Fibroblast of the aortic adventitia (primary cell): ENCODE measurements at regions not wholly inside any gene's neighbourhood (a gene's known extent, or its start where the extent isn't known, plus 50 kb on each side); places are given as distances from the start of the nearest gene placed in this dataset.

Experiments
- DNase-seq: peaks from one replicate; pipeline ENCODE4 v3.0.0-alpha.2; 2010; ENCODE audit warnings: low read depth
- H3K4me3 ChIP-seq: 2 replicates; pipeline ENCODE4 v1.5.1; 2011; ENCODE audit warnings: low read depth, mild to moderate bottlenecking, control low read depth, low read length, moderate library complexity
- TF ChIP-seq, protein P1 (sequence below): IDR thresholded peaks from 2 replicates; pipeline ENCODE4 v1.5.1; 2011; ENCODE audit warnings: mild to moderate bottlenecking, low read length, control low read depth, inconsistent platforms; ENCODE audit not compliant: insufficient read depth

DNA sequence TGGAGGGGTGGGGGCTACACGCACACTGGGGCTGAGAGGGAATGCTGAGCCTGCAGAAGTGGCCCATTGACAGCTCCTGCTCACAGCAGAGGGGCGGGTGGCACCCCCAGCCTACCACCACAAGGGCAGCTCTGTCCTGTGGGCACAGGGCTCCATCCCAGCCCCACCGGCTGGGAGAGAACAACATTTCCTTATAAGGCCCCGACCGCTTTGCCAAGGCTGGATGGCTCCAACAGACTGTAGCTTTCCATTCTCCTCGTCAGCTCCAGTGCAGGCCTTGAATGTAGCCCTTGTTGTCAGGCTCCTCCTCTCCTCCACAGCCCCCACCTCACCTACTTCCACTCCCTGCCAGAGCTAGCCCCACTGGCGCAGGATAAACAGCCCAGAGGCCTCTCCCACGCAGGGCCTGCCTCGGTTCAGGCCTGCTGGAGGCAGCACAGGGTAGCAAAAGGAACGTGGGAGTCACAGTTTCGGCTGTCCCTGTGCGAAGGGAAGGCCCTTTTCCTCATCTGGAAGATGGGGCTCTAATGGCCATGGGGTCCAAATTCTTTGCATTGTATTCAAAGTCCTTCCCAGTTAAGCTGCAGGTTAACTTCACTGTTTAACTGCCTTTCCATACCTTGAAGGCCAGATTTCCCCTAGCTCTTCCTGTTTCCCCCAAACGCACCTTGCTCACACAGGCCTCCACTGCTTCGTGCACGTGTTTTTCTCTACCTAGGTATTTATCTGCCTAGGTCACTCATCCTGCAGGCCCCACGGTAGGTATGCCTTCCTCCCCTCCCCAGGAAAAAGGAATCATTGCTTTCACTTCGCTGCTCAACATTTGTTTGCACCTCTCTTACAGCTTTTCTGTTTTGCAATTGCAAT is 101.6 kb upstream of the LPP start:
- DNase-seq: peak; percentile 66
- TF ChIP-seq, protein P1, sequence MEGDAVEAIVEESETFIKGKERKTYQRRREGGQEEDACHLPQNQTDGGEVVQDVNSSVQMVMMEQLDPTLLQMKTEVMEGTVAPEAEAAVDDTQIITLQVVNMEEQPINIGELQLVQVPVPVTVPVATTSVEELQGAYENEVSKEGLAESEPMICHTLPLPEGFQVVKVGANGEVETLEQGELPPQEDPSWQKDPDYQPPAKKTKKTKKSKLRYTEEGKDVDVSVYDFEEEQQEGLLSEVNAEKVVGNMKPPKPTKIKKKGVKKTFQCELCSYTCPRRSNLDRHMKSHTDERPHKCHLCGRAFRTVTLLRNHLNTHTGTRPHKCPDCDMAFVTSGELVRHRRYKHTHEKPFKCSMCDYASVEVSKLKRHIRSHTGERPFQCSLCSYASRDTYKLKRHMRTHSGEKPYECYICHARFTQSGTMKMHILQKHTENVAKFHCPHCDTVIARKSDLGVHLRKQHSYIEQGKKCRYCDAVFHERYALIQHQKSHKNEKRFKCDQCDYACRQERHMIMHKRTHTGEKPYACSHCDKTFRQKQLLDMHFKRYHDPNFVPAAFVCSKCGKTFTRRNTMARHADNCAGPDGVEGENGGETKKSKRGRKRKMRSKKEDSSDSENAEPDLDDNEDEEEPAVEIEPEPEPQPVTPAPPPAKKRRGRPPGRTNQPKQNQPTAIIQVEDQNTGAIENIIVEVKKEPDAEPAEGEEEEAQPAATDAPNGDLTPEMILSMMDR: peak; percentile 32
- no peak overlapping the region for H3K4me3 ChIP-seq

DNA sequence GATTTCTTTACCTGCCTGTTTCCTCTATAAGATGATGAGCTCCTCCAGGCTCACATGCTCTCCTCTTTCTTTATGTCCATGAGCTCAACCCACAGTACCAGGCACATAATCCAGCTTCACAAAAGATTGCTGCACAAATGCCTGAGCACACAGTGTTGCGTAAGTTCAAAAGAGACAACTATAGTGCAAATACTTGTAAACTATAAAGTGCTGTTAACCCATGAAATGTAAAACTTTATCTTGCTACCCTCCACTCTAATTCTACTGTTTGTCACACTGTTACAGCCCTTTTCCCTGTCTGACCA is 101.0 kb upstream of the LPP start:
- no peak for DNase-seq
- no peak overlapping the region for H3K4me3 ChIP-seq
- TF ChIP-seq, protein P1: no peak

DNA sequence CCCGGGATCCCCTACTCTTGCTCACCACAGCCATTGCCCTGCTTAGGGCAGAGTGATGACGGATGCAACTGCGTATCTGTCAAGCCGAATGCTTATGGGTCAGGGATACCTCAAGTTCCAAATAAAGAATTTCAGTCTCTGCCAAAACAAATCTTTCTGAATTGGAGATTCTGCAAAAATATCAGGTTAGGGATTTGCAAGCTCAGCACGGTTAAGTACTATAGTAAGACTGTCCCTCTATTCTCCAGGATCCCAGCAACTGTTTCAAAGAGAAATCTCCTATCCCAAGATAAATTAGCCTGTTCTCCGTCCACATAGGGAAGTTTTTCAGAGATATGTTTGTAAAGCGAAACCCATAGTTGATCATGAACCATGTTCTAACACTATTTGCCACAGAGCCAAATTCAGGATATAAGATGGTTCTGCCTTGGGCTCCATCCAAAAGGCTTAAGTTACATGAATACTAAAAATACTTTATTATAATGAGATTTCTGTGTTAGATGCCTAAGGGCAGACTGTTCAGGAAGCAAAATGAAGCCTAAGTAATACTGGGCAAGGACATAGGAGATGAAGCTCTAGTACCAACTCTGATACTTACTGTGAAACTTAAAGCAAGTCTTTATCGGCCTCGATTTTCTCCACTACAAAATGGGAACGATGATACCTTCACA is 100.1 kb upstream of the LPP start:
- H3K4me3 ChIP-seq: no peak overlapping the region
- no peak for DNase-seq
- TF ChIP-seq, protein P1: no peak

DNA sequence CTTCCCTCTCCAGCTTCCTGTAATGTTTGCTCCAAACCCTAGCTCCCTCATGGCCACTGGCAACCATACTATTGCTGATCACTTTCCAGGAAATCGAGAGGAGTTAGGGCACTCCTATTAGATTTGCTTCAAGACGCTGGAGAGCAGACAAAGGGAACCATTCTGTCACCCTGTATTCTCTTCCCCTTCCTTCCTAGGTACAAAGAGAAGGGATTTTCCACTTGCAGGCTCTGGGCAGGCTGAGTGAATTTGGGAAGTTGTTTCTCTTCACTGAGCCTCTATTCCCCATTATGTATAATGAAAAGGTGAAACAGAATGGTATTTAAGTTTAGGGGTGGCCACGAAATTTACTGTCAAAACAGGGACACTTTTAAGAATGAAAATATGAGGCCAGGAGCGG is 99.4 kb upstream of the LPP start:
- no peak for DNase-seq
- TF ChIP-seq, protein P1: no peak
- no peak overlapping the region for H3K4me3 ChIP-seq

DNA sequence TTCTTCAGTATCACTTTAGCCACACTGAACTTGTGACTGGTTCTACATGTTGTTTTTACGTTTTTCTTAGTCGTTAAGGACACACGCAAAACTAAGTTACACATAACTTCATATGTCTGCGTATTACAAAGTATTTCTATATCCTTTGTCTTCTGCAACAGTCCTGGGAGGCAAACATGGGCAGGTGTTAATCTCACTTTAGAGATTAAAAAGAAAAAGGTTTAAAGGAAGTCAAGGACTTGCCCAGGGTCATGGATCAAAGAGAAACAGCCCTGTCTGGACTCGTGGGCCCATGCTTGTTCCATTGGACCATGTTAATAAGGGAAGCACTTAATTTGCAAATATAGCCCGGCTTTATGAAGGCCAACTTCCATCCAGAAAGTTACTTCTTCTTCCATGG is 98.6 kb upstream of the LPP start:
- TF ChIP-seq, protein P1: no peak
- DNase-seq: no peak
- no peak overlapping the region for H3K4me3 ChIP-seq

DNA sequence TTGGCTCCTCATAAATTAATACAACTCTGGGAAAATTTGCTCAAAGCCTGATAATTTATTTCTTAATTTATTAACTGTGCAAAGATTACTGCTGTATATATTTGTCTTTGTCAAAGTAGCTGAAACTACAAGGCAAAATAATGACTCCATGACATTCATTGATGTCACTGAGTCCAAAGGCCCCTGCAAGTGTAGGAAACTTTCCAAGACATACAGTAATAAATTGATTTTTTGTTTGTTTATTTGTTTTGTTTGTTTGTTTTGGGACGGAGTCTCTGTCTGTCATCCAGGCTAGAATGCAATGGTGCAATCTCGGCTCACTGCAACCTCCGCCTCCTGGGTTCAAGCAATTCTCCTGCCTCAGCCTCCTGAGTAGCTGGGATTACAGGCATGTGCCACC is 96.8 kb upstream of the LPP start:
- TF ChIP-seq, protein P1: no peak
- no peak for DNase-seq
- H3K4me3 ChIP-seq: no peak overlapping the region
